ENCODE measurements at regions not wholly inside any gene's neighbourhood (a gene's known extent, or its start where the extent isn't known, plus 50 kb on each side); places are given as distances from the start of the nearest gene placed in this dataset.

- TF ChIP-seq, protein P1, sequence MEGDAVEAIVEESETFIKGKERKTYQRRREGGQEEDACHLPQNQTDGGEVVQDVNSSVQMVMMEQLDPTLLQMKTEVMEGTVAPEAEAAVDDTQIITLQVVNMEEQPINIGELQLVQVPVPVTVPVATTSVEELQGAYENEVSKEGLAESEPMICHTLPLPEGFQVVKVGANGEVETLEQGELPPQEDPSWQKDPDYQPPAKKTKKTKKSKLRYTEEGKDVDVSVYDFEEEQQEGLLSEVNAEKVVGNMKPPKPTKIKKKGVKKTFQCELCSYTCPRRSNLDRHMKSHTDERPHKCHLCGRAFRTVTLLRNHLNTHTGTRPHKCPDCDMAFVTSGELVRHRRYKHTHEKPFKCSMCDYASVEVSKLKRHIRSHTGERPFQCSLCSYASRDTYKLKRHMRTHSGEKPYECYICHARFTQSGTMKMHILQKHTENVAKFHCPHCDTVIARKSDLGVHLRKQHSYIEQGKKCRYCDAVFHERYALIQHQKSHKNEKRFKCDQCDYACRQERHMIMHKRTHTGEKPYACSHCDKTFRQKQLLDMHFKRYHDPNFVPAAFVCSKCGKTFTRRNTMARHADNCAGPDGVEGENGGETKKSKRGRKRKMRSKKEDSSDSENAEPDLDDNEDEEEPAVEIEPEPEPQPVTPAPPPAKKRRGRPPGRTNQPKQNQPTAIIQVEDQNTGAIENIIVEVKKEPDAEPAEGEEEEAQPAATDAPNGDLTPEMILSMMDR (IDR thresholded peaks at IDR 0.05; ENCODE audit: low read depth, low read length) = no peak
- no peak overlapping the region for H3K4me3 ChIP-seq (ENCODE audit: low read depth, low read length)
Observed at GRCh38 chr7:96526496-96526895, 183.2 kb downstream of the SEM1 start.

DNA sequence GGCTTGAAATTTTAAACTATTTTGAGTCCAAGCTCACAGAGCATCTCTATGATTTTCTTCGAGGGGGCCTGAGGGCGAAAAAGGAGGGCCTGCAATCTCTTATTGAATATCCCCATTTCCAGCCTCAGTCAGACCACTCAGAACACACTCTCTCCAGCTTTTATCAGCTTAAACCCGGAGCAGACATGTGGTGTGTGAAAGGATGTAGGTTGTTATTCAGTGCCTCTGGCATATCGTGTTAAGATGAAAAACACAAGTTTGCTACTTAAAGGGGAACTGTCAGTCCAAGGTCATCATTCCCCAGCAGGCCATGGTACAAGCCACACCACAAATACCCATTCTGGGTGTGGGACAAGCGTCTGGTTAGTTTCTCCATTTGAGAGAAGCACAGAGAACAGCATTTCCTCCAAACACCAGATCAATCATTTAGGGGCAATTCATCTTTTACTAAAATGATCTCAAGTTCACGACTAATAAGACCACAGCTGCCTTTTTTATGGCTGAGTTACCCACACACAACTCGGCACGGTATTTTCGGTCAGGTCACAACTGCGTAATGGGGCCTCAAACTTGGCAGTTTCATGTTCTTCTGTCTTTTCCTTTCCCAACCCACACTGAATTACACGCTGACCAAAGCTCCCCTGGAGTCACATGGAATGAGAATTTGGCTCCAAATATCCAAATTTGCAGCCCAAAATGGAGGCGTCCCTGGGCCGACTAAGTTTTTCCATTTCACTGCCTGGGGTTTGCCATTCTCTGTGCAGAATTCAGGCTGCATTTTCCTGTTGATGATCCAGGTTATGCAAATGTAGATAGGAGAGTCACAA is 188.4 kb downstream of the SEM1 start:
- TF ChIP-seq, protein P1 (IDR thresholded peaks at IDR 0.05; ENCODE audit: low read depth, low read length) = no peak
- no peak overlapping the region for H3K4me3 ChIP-seq (ENCODE audit: low read depth, low read length)

DNA sequence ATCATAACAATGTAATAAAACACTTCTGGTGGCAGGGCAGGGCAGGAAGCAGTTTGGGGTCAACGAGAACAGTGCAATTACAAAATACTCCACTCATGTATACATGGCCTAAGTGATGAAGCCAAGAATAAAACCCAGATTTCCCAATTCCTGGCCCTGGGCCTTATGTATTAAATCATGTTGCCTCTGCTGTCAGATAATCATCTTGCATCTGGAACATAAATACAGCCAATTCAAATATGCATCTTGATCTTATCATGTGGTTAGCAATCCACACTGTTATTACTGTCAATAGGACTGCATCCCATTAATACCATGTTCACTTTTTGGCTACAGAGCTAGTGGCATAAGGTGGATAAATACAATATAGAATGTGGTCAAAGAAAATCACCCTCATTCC is 186.5 kb upstream of the SLC25A13 start:
- TF ChIP-seq, protein P1 (IDR thresholded peaks at IDR 0.05; ENCODE audit: low read depth, low read length) = no peak
- no peak overlapping the region for H3K4me3 ChIP-seq (ENCODE audit: low read depth, low read length)

DNA sequence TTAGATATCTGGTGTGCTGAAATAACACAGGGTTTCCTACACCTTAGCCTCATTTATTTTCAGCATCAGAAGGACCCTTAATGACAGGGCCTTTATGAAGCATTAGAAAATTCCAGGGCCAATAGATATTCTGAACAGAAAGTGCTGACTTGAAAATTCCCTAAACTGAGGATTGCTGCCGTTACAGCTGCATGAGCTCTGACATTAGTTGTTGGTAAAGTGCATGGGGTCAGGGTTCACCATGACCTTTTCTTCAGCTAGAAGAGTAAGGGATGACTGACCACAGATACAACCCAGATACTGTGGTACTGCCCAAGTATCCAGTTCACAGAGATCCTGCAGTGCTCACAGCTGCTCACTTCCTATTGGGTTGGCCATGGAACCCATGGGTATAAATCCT is 181.7 kb upstream of the SLC25A13 start:
- no peak overlapping the region for H3K4me3 ChIP-seq (ENCODE audit: low read depth, low read length)
- TF ChIP-seq, protein P1 (IDR thresholded peaks at IDR 0.05; ENCODE audit: low read depth, low read length) = no peak

DNA sequence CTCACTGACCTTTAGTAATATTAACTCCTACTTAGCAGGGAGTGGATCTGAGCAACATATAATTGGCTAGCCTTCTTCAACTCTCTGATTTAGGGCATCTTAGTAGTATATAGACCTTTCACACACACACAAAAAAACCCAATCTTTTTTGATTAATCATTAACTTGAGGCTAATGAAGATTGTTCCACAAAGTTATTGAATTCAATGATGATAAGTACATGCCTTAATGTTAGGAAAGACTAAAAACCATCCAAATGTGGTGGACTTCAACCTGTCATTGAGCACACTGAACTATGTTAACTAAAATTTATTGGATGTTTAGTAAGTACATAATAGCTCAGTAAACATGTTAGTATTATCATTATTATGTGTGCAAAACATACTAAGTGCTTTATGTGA is 179.4 kb upstream of the SLC25A13 start:
- TF ChIP-seq, protein P1 (IDR thresholded peaks at IDR 0.05; ENCODE audit: low read depth, low read length) = no peak
- no peak overlapping the region for H3K4me3 ChIP-seq (ENCODE audit: low read depth, low read length)

- TF ChIP-seq, protein P1 (IDR thresholded peaks at IDR 0.05; ENCODE audit: low read depth, low read length) = no peak
- H3K4me3 ChIP-seq (ENCODE audit: low read depth, low read length) = no peak overlapping the region
Observed at GRCh38 chr7:96499532-96499931, 177.6 kb upstream of the SLC25A13 start.

DNA sequence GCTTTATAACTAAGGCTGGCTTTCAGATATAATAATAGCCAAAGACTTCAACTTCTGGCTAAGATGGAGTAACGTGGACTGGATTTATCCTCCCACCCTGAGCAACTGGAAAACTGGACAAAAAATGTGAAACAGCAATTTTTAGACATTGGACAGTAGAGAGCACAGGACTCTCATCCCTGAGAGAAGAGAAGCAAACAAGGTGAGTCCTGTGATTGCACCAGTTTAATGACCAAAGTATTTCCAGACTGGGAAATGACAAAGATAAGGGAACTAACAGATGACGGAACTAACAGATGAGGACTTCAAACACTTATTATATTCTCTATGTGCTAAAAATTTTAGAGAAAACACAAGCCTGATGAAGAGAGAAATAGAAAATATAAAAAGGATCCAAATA is 175.7 kb upstream of the SLC25A13 start:
- no peak overlapping the region for H3K4me3 ChIP-seq (ENCODE audit: low read depth, low read length)
- TF ChIP-seq, protein P1 (IDR thresholded peaks at IDR 0.05; ENCODE audit: low read depth, low read length) = no peak

Data from WI38 (cell line).